Left lobe of liver (tissue), 2 donors: ENCODE measurements at regions not wholly inside any gene's neighbourhood (a gene's known extent, or its start where the extent isn't known, plus 50 kb on each side); places are given as distances from the start of the nearest gene placed in this dataset.
"Not testable (repeated sequence)": the region's sequence is repeated elsewhere in the genome, so short reads cannot be mapped to it uniquely, and the experiment has no call there.

Source experiments
- ATAC-seq: fragments of 200-7000 bp; cut with Tn5 transposase; one replicate; pipeline ENCODE4 v1.9.1; 2020; ENCODE audit warnings: mild to moderate bottlenecking, moderate library complexity
- DNase-seq: peaks from one replicate; pipeline ENCODE4 v3.0.0-alpha.2; 2020; ENCODE audit warnings: low spot score
- donor health status: DM: no; HTN: no; CAD: no; lungs with moderate emphysema.
- donor health status: DM: no; HTN: yes; CAD: no.

- no peak for ATAC-seq
- no peak for DNase-seq
These were observed 52.9 kb upstream of the HDDC2 start for GRCh38 chr6:125354649-125355048.

DNA sequence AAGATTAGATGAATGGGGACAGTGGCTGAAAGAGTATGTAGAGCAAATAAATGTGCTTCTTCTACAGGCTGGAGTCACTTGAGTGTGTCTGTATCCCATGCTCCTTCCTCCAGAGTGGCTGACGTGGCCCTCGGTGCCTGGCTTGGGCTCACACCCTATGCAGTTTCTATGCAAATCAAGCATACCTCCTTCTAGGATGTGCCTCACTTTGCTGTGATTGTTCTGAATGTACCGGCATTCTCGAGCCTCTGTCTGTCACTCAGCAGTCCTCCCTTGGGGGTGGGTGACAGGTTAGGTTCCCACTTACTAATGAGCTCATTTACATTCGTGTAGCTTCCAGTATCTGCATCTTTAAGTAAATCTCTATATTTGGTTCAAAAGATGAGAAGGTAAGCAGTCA, 55.1 kb upstream of the HDDC2 start:
- ATAC-seq: no peak
- no peak for DNase-seq

- DNase-seq (no peak), ATAC-seq (no peak)
These were observed 55.9 kb upstream of the HDDC2 start for GRCh38 chr6:125357515-125358256.

GRCh38 chr6:125358898-125359297, 57.1 kb upstream of the HDDC2 start:
- no peak for ATAC-seq
- DNase-seq: no peak

DNA sequence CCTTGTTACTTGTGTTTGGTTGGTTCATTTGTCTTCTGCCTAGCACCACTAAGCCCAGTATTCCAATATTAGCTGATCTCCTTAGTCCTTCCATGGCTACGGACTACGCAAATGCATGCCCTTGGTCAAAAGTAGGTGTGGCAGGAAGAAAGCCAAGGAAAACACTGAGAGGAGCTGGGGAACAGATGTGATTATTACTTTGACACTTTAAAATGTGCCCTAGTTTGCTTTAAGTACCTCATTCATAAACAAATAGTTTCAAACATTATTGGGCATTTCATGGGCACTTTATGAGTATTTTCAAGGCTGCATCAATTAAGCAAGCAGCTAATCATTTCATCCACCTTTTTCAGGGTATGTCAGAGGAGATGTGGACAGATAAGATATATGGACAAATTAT, 60.1 kb upstream of the HDDC2 start:
- DNase-seq (no peak), ATAC-seq (no peak)

GRCh38 chr6:125363039-125363823, 61.5 kb upstream of the HDDC2 start:
- ATAC-seq (peak; percentile 85), DNase-seq (no peak)

GRCh38 chr6:125363824-125364165, 62.0 kb upstream of the HDDC2 start:
- ATAC-seq (no peak), DNase-seq (no peak)

GRCh38 chr6:125365230-125365629, 63.5 kb upstream of the HDDC2 start:
- DNase-seq: no peak
- no peak for ATAC-seq

DNA sequence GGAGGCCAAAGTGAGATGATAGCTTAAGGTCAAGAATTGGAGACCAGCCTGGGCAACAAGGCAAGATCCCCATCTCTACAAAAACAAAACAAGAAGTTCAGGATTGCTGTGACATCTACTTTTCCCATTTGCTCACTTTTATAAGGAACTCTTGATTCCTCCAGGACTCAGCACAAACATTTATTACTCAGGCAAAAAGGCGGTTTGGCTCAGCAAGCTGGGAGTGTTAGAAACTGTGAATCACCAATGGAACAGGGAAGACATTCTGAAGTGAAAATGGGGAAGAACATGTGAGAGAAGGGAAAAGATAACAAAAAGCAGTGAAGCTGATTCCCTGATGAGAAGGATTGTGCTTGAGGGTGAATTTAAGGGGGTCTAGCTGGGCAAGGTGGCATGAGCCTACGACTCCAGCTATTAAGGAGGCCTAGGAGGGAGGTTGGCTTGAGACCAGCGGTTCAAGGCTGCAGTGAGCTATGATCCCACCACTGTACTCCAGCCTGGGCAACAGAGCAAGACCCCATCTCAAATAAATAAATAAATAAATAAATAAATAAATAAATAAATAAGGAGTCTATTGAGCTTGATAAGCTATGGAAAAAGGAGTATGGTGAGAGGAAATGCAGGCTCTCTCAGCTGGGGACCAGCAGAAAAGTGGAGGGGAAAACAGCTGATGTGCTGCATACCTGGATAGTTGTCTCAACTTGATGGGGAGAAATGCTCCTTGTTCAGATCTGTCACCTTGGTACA, 65.4 kb upstream of the HDDC2 start:
- no peak for ATAC-seq

GRCh38 chr6:125370343-125370742, 68.6 kb upstream of the HDDC2 start:
- no peak for ATAC-seq
- DNase-seq: no peak

More for the DNA sequence above, 65.4 kb upstream of the HDDC2 start:
- DNase-seq: no peak

DNA sequence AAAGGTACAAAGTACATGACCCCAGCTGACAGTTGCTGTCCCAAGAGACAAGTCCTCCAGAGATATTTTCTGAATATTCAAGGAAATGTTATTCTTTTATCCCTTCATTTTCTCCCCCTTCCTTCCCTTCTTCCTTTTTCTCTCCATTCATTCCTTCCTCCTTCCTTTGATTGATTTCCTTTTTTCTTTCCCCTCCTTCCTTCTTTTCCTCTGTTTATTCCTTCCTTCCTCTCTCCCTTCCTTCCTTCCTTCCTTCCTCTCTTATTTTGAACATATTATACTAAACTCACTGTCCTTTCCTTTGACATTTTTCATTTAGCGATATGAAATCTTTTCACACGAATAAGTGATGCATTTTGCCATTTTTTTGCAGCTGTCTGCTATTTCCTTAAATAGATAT, 73.2 kb upstream of the HDDC2 start:
- ATAC-seq (no peak), DNase-seq (no peak)

- ATAC-seq (no peak), DNase-seq (no peak)
These were observed 74.1 kb upstream of the HDDC2 start for GRCh38 chr6:125375821-125376220.

DNA sequence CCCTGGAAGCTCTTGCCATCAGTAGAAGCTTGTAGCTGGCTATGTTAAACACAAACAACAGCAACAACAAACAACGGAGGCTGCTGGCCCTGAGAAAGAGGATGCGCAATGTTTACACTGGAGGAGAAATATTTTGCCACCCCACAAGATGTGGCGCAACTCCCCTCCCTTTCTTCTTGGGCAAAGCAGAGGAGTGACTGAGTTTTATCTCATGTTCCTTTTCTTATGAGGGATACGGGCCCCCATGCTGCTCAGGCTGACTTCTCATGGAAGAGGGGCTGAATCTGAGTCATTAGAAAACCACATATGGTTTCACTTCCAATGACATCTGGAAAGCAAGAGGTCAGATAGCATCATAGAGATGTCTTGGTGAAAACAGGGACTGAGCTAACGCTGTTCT, 75.9 kb upstream of the HDDC2 start:
- no peak for ATAC-seq
- DNase-seq: no peak

DNA sequence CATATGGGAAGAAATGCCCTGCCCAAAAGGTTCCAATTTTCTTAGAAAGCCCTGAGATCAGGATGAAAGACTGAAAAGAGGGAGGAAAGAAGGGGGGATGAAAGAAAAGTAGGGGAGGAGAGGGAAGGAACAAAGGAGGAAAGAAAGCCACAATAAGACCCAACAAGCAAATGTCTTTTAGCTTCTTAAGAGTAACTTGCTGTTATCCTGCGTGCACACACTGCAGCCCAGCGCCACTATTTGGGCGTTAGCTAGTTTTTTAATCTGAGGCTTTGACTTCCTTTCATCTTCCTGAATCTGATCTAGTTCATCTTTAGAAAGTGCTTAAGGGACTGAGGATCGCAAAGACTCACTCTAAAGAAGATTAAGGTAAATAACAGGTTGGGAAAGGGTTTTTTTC, 77.4 kb upstream of the HDDC2 start:
- ATAC-seq (no peak), DNase-seq (no peak)

DNA sequence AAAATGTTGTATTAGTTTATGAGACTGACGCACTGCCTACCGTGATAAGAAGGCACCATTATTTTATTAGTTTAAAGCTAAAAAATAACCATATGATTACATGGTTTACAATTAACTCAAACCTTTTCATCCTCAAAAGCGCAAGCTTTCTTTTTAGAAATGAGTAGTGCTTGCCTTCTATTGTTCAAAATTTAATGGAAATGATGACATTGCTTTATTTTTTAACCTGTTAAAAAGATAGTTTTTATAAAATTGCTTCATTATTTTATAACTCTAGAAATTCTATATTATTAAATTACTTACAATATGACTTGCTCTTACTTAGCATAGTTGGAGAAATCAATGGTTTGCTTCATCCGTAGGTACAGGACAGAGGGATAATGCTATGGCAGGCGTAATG, 78.7 kb upstream of the HDDC2 start:
- ATAC-seq (no peak), DNase-seq (no peak)

- DNase-seq: not testable (repeated sequence)
These were observed 84.6 kb upstream of the HDDC2 start for GRCh38 chr6:125386337-125386736.

DNA sequence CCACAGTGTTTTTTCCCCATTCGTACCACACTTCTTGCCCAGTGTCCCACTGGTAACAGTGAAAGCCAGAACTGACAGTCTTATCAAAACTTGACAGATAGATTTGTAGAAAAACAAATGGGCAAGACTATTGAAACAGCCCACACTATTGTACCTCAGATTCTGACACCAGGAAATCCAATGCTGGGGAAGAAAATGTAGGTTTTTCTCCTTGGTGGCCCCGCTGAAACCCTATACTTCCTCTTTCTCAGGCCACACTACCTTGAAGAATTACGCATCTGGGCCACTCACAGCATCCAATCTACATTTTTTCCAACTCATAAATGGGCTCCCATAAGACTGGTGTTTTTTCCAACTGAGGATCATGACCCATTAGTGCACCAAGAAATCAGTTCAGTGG, 90.9 kb upstream of the HDDC2 start:
- DNase-seq: no peak
- ATAC-seq: no peak

More at GRCh38 chr6:125386337-125386736, 84.6 kb upstream of the HDDC2 start:
- ATAC-seq: not testable (repeated sequence)

DNA sequence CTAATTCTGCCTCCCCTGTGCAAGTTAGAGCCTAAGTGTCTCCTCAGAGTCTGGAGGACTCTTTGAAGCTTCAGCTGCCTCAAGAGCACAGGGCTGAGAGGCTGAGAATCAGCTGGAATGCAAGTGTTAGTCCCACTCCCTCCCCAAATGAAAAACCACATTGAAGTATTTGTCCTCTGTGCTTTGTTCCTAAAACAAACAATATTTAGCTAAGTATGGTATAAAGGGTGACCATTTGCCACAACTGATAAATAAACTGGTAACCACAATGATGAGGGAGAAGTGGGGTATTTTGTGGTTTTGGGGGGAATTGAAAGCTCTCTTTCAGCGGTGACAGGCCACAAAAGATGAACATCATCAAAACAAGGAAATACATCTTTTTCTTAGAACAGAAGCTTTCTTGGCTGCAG, 91.7 kb upstream of the HDDC2 start:
- ATAC-seq (no peak), DNase-seq (no peak)

GRCh38 chr6:125406741-125407140, 105.0 kb upstream of the HDDC2 start:
- ATAC-seq: no peak
- DNase-seq: no peak

DNA sequence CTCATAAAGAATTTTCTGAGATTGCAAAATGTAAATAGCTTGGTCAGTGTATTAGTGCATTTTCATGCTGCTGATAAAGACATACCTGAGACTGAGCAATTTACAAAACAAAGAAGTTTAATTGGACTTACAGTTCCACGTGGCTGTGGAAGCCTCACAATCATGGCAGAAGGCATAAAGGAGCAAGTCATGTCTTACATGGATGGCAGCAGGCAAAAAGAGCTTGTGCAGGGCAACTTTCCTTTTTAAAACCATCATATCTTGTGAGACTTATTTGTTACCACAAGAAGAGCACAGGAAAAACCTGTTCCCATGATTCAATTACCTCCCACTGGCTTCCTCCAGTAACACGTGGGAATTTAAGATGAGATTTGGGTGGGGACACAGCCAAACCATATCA, 112.7 kb upstream of the HDDC2 start:
- DNase-seq (no peak), ATAC-seq (no peak)

DNA sequence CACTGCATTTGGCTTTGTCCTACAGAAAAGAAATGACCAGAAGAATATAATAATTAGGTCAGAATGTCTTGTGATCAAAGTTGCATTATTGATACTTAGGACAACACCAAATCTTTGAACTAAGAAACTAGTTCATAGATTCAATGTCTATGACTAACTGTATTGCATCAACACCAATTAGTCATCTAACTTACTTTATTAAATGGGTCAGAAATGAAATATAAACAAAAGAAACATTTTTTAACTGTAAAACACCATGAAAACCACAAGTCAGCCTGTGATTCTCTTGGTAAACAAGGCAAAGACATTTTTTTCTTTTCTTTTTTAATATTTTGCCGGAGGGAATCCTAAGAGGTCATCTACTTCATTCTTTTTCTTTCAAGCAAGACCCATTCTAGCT, 114.1 kb upstream of the HDDC2 start:
- ATAC-seq (no peak), DNase-seq (no peak)

- DNase-seq (no peak), ATAC-seq (no peak)
These were observed 120.1 kb upstream of the HDDC2 start for GRCh38 chr6:125421836-125422235.
